Activated CD8-positive, alpha-beta memory T cell treated with anti-CD3 and anti-CD28 coated beads for 1 hour (primary cell): ENCODE measurements at regions not wholly inside any gene's neighbourhood (a gene's known extent, or its start where the extent isn't known, plus 50 kb on each side); places are given as distances from the start of the nearest gene placed in this dataset.

Source experiments
- DNase-seq, 2 donors: peaks; one replicate each; pipeline ENCODE4 v3.0.0-alpha.2; 2020; ENCODE audit warnings: low read depth in 1 of 2; ENCODE audit errors: extremely low read depth in 1 of 2

DNA sequence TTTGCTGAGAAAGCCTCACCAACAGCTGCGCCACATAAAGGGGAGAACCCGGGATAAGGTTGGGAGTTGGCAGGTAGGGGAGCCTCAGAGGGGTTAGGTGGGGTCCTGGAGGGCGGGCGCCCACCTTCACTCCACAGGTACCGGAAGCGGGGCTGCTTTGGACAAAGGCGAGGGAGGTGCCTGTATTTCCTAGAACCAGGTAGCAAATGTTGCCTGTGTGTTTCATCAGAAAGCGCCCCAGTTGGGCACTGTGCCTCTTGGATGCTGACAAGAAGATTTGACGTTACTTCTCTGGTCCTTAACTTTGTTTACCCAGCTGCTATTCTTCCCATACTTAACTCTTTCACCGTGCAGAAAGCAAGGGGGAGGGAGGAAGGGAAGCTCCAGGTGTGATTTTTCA lies 278.9 kb downstream of the ZNF536 start:
- no peak for DNase-seq

DNA sequence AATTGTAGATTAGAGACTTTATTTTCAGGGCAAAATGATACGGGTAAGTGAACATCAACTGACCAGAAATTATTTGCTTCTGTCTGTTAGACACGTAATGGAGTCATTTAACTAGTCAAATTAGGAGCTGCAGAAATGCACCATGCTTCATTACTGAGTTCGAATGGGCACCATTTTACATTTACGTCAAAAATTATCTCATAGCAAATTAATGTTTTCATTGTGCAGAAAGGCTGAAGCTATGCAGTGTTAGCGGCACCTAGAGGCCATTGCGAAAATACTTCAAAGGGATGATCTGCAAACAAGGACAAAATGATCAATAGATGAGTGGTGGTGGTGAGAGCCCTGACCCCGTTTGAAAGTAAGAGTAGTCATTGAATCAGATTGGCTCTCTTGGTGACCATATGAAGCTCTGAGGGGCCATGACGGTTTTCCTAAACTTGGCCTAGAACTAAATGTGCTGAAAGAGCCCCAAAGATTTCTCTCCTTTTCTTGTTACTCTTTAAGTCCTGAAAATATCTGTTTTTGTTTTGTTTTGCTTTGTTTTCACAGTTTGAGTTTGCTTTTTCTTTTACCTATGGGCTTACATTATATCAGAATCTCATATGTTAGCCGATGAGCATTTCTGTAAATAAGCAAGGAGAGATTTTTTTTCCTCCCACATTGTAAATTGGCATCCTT lies 277.9 kb downstream of the ZNF536 start:
- DNase-seq = no peak

DNA sequence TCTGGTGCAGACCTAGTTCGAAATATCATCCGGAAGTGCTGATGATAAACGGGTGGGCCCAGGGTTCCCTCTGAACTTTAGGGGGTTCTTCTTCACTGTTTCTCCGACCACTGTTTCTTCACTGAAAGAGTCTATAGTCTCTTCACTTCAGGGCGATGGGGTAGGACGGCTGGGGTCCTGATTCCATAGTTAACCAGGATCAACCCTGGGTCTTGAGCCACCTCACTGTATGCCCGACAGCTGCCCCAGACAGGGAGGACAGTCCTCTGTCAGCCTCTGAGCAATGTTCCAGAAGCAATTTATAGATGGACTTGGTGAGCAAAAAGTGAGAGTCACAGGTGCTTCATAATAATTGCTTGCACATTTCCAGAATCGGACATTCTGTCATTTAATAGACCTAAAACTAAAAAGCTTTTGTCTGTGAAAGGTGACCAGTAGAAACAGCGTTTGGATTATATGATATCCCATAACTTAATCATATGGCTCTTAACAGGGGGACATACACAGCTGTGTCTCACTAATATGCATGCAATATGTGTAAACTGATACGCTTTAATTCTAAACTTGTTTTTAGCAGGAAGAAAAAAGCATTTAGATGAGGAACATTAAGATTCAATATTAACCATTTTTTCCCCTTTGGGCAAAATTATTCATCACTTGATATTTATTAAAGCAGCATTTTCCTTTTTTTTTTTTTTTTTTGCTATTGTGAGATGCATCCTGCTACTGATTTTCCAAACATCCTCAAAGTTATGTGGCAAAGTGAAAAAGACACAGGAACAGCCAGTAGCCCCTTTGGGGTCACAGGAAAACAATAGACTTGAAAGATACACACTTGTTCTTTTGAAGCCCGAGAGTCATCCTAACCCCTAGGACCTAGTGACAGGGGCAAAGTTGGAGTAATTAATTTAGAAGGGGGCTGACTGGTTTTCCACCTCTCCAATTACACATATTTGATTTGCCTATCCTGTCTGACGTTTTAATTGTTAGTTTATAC lies 277.0 kb downstream of the ZNF536 start:
- DNase-seq = no peak

DNA sequence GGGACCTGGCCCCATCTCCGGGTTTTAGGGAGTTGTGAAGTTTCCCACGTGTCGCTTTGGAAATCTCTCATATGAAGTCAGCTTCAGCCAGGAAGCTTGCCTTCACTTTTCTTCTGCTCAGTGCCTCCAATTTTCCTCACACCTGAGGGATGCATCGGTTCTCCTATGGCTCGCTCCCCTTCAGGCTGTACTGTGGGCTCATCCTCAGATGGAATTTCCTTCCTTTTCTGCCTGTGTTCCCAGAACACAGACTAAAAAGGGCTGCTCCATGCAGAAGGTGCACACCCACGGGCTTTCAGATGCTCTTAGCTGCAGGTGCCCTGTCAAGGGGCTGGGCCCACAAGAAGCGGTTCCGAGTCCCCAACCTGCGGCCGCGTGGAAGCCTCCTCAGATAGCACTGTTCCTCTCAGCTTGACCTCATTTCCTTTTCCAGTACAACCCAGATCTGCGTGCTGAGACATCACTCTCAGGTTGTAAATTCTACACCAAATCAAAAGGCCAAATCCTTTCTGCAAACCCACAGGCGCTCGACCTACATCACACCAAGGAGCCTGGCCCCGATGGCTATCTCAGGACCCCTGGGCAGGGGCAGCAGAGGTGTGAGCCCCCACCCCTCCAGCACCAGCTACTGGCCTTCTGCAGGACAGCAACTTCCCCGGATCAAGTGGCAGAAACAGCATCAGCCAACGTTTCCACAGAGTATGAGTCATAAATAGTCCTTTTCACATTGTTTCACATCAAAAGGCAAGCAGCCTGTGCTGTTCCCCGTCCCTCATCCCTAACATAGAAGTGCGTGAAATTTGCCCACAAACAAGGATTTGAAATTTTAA lies 275.9 kb downstream of the ZNF536 start:
- no peak for DNase-seq

DNA sequence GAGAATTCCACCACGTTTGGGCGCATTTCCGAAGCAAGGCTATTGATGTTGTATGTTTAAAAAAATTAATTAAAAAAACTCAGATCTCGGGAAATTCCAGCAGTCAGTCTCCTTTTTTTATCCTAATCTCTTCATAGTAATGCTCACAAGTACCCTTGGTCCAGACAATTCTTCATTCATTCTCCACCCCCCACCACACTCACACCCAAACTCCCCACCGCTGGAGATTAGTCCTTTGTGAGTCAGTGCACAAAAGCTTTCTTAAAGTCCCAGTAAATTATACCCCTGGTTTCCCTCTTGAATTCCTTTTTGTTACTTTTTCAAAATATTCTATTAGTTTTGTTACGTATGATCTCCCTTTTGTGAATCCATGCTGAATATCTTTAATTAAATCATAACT lies 274.6 kb downstream of the ZNF536 start:
- no peak for DNase-seq

DNA sequence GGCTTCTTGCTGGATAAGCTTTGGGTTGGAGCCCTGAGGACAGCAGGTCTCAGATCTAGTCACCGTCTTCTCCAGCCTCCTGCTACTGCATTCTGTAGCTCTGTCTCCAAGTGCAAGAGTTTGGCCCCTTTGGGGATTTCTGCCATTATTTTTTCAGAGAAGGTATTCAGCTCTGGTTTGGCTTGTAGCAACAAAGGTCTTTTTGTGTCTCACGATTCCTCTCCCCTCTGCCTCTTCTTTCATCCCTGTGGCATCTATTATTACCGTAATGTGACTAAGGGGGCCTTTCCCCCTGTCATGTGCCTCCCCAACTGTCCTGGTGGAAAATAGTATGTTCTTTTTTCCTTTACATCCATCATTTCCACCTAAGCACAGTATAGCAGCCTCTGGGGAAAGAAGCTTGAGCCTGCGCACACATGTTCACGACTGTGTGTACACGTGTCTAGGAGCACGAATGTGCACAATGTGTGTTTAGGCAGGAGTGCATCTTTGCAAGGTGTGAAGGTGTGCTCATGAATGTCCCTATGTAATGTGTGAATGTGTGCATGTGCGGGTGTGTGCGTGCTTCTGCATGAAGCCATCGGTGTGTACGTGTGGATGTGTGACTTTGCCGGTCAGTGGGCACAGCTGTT lies 273.9 kb downstream of the ZNF536 start:
- DNase-seq = no peak

DNA sequence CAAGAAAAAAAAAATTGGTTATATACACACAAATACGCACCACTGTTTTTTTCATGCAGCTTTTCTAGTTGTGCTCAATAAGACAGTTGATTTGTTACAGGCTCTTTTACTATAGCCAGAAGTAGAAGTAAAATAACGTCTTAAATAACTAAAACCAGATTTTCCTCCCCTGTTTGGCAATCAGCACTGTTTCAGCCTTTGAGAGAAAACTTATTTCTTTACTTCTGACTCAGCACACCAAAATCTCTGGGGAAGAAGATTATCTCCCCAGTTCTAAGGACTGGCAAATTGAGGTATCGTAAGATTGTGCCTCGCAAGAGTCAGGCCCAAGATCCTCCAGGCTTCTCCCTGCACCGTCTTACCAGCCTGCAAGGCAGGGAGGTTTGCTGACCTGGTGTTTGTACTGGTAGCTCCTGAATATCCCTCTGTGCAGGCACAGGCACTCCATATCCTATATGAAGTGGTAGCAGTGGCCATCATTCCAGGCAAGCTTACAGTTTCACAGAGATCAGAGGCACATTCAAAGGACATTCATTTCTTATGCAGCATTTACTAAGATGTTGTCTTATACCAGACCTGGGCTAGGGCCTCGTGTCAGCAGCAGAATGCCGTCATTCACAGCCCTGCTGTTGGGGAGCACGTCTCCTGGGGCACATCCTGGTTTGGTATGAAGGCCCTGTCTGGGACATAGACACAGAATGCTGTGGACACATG lies 268.2 kb downstream of the ZNF536 start:
- no peak for DNase-seq

DNA sequence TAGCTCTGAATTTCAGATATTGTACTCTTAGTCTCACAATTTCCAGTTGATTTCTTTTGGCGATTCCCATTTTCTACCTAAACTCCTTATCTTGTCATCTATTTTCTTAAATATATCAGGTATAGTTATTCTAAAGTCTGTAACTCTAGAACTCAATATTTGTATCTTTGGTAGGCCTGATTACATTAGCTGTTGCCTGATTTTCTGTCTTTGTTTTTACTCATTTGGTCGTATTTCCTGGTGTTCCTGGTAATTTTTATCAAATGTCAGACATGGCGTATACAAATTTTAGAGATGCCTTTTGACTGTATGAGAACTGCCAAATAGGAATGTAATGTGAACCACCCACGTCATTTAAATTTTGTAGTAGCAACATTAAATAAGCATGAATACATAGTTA lies 266.7 kb downstream of the ZNF536 start:
- DNase-seq = no peak

DNA sequence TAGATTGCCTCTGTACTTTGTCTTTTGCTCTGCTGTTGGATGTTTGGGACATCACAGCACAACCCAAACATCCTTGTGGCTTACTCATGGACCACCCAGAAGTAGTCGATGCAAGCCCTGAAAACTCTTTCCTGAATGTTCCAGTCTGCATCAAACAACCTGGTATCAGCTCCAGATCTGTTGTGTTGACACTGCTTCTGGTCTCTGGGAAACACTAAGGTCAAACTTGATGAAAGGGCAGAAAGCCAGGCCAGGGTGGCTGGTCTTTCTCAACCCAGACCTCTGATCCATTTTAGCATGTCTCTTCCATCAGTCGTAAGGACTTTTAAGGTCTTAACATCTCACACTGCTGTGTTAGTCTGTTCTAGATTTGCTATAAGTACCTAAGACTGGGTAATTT lies 265.7 kb downstream of the ZNF536 start:
- DNase-seq = no peak

DNA sequence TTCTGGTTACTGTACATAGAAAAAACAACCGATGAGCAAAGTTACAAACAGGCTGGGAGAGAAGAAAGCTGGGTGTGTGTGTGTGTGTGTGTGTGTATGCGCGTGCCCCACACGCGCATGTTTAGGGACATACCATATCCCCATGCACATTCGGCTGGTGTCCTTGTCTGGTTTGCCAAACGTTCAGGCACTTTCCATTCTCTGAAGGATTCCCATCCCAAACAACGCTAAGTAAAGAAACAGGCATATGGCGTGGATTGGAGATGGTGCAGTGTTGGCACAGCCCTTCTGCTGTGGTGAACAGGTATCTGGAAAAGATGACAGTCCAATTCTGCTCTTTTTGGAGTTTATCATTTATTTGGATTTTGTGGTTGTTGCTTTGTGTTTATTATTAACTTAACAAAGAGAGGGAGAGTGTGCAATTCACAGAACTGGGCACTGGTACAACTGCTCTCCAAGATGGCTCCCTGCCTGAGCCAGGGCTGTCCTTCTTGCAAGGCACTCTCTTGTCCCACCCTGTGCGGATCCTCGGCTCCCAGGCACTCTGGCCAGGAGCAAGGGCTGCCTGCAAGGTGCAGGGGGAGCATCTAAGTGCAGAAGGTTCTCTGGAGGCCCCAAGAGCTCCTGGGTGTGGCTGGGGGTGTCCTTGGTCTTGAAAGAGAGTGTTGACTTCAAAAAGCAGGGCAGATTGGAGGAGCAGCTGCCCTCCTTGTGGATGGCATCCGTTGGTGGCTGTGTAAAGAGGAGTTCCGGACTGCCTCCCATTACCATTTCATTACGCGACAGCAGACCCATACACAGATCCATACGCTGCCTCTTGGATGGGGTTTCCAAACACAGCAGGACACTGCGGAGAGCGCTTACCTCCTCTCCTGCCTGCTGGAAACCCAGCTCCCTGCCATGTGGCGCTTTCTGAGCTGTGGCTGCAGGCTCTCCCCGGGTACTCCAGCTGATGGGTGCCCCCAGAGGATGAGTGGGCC lies 263.1 kb downstream of the ZNF536 start:
- no peak for DNase-seq

DNA sequence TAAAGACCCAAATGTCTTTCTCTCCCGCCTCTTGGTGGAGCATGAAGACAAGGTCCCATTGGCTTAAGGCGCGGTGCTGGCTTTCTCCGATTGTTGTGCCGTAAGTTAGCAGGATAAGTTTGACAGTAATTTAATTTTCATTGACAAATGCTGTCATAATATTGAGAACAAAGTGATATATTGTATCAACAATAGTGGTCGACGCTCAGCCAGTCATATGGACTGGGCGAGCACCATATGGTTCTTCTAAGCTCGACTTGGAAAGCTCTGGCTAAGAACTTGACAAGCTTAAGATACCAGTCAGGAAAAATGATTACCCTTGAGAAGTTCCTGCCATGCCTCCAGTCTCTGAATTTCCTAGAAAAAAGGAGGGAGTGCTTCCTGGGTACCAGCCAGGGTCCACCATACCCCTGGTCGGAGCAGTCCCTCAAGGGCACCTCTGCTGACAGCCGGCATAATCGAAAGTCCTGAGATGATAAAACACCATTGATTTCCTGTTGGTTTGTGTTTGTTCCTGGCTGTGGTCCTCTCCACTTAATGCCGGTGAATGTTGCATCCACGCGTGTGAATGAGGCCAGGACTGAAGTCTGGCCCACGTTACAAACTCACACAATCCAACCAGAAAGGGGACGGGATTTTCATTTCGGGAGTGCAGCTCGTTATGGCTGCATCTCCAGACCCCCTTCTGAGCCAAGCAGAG lies 262.1 kb downstream of the ZNF536 start:
- no peak for DNase-seq

DNA sequence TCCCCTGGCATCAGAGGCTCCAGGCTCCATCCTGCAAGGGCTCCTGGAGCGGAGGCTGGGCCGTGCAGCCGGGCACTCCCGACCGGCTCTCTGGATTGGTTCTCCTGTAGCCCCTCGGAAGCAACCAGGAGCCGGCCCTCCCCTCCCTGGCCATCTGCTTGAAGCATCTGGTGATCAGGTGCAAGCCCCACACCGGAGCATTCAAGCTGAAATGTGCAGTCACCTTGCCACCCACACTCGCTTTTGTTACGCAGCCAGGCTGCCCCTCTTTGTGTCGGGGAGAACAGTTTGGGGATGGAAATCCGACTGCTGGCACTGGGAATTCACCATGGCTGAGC lies 258.8 kb downstream of the ZNF536 start:
- no peak for DNase-seq

DNA sequence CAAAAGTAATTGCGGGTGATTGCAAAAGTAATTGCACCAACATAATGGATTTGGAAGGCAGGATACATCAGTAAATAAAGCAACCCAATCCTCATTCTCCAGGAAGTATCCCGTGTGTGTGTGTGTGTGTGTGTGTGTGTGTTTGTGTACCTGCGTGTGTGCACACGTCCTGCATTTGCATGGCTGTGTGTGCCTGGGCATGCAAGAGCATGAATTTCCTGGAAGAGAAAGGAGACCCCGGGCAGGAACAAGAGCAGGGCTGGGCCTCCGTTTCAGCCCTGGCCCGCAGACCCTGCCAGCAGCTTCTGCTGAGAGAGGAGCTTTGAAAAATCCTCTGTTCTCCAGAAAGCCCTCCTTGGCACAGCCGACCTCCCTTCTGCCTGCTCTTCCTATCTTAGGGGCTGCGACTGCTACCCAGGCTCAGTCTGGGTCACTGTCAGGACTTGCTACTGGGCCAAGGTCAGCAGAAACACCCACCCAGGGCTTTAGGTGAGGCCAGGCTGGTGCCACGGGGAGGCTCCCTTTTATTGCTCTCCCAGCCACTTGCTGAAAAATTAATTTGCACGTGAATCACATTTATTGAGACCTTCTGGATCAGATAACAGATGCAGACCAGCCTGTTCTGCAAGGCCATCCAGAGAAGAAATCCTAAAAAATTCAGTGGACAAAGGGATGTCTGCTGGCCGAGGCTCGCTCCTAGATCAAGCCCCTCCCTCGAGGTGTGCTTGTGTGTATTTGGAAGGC lies 258.3 kb downstream of the ZNF536 start:
- DNase-seq = no peak

DNA sequence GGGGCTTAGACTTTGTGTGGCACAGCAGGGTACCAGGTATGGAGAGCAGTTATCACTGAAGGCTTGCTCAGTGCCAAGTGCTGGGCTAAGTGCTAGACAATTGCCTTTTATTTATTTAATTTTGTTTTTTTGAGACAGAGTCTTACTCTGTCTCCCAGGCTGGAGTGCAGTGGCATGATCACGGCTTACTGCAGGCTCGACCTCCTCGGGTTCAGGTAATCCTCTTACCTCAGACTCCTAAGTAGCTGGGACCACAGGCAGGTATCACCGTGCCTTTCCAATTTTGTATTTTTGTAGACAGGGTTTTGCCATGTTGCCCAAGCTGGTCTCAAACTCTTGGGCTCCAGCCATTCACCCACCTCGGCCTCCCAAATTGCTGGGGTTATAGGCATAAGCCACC lies 256.9 kb downstream of the ZNF536 start:
- DNase-seq = no peak

DNA sequence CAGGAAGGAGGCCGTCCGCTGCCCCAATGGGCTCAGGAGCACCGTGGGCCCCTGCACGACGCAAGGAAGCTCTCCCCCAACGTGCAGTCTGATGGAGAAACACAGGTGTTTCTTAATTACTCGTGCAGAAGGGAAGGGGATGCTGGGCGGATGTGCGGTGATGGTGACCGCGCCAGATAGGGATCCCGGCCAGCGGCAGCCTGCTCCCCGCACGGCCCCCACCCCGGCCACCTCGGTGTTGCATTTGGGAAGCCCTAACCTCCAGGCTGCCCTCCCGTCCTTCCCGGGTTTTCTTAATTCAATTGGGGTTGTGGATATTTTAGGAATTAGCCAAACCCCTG lies 254.4 kb downstream of the ZNF536 start:
- no peak for DNase-seq

DNA sequence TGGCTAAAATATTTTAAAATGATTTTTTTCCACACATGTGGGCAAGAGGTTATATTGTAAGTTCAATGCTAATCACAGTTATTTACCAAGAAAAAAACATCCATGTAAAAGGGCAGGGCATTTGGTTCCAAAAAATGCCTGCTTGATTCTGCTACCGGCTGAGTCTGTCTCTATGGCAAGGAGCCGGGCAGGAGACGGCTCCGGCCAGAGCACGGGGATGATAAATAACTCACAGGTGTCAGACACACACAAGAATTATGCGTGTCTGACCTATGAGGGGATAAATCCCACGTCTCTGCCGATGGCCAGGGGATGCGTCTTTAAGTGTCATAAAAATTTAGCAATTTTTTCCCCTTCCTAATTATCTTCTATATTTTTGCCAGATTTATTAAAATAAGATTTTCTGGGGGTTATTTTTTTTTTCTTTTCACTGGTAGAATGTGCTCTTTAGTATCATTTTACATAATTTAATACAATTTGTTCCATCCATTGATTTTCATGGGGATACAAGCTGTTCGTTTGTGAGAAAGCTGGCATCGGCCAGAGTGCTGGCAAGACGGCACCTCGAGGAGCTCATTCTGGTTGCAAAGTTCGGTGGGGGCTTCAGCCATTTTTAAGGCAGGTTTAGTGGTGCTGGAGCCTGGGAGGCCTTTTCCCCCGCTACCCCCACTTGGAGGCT lies 253.9 kb downstream of the ZNF536 start:
- DNase-seq = no peak

DNA sequence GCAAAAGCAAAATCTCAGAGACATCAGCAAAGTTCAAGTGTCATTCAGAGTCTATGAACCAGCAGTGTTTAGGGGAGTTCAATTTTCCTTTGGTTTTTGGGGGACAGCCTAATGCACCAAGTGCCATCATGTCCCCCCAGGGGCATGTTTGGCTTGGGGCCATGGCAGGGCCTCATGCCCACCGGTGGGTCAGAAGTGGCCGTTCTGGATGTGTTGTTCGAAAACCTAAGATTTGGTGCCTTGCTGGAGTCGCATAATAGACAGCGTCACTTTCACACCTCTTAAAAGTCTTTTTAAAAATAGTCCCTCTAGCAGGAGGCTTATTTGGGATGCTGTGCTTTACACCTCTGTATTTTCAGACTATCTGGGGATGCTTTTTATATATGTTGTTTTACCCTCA lies 250.1 kb downstream of the ZNF536 start:
- DNase-seq = no peak
